ENCODE measurements at regions not wholly inside any gene's neighbourhood (a gene's known extent, or its start where the extent isn't known, plus 50 kb on each side); places are given as distances from the start of the nearest gene placed in this dataset.

DNA sequence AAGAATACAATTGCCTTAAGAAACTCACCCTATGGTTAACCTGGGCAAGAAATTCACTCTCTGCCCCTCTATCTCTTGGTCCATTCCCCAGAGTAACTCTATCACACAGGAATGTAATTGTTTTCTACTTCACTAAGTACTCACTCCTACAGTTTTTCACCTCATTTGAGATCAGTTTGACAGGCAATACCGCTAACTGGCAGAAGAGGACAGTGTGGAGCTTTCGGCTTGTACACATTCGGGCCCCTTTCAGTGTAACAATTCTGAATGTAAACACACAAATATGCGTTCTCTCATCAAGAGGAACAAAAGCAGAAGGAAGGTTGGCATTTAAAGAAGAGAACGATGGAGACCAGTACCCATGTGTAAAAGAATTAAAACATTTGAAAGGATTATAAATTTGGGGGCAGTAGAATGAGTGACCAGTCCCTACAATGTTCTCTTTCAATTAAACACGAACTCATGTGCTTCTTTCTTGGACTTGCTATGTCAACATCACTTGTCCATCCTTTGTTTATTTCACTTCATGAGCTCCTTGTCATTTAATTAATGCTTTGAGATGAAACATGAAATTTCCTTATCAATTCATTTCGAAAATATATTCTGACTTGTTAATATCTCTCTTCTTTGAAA, 188.5 kb upstream of the GRAMD2B start:
- Mint-ChIP-seq H3K4me3 (ENCODE audit: low read depth, unreplicated experiment) (no peak overlapping the region), H3K36me3 (ENCODE audit: insufficient read depth, unreplicated experiment) (no peaks in the 10 kb centered on the region), H3K4me1 (ENCODE audit: low read depth, unreplicated experiment) (no peaks in the 10 kb centered on the region), H3K27ac (ENCODE audit: unreplicated experiment) (no peak overlapping the region), H3K27me3 (ENCODE audit: unreplicated experiment) (no peaks in the 10 kb centered on the region), H3K9me3 (ENCODE audit: low read depth, unreplicated experiment) (no peaks in the 10 kb centered on the region)
- intact Hi-C loops (cut with micrococcal nuclease; ENCODE audit: unreplicated experiment), result no loop called here
- TF ChIP-seq, protein P1, sequence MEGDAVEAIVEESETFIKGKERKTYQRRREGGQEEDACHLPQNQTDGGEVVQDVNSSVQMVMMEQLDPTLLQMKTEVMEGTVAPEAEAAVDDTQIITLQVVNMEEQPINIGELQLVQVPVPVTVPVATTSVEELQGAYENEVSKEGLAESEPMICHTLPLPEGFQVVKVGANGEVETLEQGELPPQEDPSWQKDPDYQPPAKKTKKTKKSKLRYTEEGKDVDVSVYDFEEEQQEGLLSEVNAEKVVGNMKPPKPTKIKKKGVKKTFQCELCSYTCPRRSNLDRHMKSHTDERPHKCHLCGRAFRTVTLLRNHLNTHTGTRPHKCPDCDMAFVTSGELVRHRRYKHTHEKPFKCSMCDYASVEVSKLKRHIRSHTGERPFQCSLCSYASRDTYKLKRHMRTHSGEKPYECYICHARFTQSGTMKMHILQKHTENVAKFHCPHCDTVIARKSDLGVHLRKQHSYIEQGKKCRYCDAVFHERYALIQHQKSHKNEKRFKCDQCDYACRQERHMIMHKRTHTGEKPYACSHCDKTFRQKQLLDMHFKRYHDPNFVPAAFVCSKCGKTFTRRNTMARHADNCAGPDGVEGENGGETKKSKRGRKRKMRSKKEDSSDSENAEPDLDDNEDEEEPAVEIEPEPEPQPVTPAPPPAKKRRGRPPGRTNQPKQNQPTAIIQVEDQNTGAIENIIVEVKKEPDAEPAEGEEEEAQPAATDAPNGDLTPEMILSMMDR (IDR thresholded peaks at IDR 0.05; ENCODE audit: unreplicated experiment), result peak; percentile 59
- BruUV-seq (replicated peaks), result no TSS peak
- CTCF ChIA-PET, result interaction anchor here (0.5 kb wide), 1 partner anchor 861 kb away, joined by 3 read pairs; no protein-coding TSS in a partner anchor
- DNase-seq, result peak; percentile 54

DNA sequence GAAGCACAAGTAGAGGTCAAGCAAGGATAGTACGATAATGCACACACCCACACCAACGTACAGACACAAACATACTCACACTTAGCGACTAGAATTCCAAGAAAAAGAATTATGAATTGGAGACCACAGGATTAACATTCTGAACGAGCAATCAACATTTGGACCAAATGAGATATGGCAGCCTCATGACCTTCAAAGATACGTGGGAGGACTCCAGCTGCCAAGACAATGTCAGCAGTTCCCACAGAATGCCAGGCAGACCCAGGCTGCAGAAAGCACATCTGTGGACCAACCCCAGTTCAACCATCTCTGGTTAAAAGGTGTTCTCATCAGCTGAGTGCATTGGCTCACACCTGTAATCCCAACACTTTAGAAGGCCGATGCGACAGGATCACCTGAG, 187.6 kb upstream of the GRAMD2B start:
- intact Hi-C loops (cut with micrococcal nuclease; ENCODE audit: unreplicated experiment), result no loop called here
- Mint-ChIP-seq H3K9me3 (ENCODE audit: low read depth, unreplicated experiment) (no peaks in the 10 kb centered on the region), H3K36me3 (ENCODE audit: insufficient read depth, unreplicated experiment) (no peaks in the 10 kb centered on the region), H3K27me3 (ENCODE audit: unreplicated experiment) (no peaks in the 10 kb centered on the region), H3K27ac (ENCODE audit: unreplicated experiment) (no peak overlapping the region), H3K4me1 (ENCODE audit: low read depth, unreplicated experiment) (no peaks in the 10 kb centered on the region), H3K4me3 (ENCODE audit: low read depth, unreplicated experiment) (no peak overlapping the region)
- no TSS peak for BruUV-seq (replicated peaks)
- no peak for DNase-seq
- TF ChIP-seq, protein P1 (IDR thresholded peaks at IDR 0.05; ENCODE audit: unreplicated experiment), result no peak
- CTCF ChIA-PET, result no interaction called here

DNA sequence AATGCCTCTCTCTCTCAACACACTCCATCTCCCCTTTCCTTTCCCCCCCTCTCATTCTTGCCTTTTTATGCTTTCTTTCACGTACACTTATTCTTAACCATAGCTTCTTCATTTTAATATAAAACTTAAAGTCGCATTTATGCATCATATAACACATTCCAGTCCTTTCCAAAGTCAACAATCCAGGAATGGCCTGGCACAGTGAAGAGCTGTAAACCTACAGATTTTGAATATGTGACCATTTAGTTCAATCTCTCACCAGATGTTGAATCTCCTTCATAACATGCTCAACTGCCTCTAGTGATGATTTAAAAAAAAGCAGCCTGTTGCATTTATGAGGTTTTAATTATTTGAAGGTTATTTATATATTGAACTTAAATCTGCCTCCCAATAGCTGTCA, 186.2 kb upstream of the GRAMD2B start:
- Mint-ChIP-seq H3K36me3 (ENCODE audit: insufficient read depth, unreplicated experiment) (no peaks in the 10 kb centered on the region), H3K9me3 (ENCODE audit: low read depth, unreplicated experiment) (no peaks in the 10 kb centered on the region), H3K4me1 (ENCODE audit: low read depth, unreplicated experiment) (no peaks in the 10 kb centered on the region), H3K4me3 (ENCODE audit: low read depth, unreplicated experiment) (no peak overlapping the region), H3K27me3 (ENCODE audit: unreplicated experiment) (peaks cover 3% of the 10 kb centered on the region), H3K27ac (ENCODE audit: unreplicated experiment) (no peak overlapping the region)
- no peak for DNase-seq
- TF ChIP-seq, protein P1 (IDR thresholded peaks at IDR 0.05; ENCODE audit: unreplicated experiment), result no peak
- intact Hi-C loops (cut with micrococcal nuclease; ENCODE audit: unreplicated experiment), result no loop called here
- CTCF ChIA-PET, result interaction anchor here (0.6 to 0.7 kb wide), 2 partner anchors 27 to 1779 kb away, joined by 3 read pairs; no protein-coding TSS in a partner anchor
- BruUV-seq (replicated peaks), result no TSS peak

DNA sequence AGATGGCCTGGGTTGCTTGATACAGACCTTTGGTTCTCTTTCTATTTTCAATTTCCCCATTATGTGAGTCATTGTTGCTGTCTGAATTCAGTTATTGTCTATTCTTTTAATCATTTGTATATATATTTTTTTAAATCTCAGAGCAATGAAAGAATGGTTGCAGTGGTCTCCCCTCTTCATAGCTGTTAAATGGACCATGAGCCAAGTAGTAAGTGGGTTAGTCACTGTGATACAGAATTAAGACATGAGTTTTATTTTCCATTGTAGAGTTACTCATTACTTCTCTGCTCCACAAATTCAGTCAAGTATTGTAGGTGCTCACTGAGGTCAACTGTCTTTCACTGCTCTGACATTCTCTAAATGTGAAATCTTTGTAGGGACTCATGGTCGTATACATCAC, 174.6 kb upstream of the GRAMD2B start:
- H3K4me3 Mint-ChIP-seq (ENCODE audit: low read depth, unreplicated experiment), result no peak overlapping the region
- intact Hi-C loops (cut with micrococcal nuclease; ENCODE audit: unreplicated experiment), result no loop called here
- H3K9me3 Mint-ChIP-seq (ENCODE audit: low read depth, unreplicated experiment), result peaks cover 3% of the 10 kb centered on the region
- H3K4me1 Mint-ChIP-seq (ENCODE audit: low read depth, unreplicated experiment), result no peaks in the 10 kb centered on the region
- CTCF ChIA-PET, result no interaction called here
- no peaks in the 10 kb centered on the region for H3K36me3 Mint-ChIP-seq (ENCODE audit: insufficient read depth, unreplicated experiment)
- DNase-seq, result no peak
- H3K27me3 Mint-ChIP-seq (ENCODE audit: unreplicated experiment), result peaks cover under 1% of the 10 kb centered on the region
- TF ChIP-seq, protein P1 (IDR thresholded peaks at IDR 0.05; ENCODE audit: unreplicated experiment), result no peak
- H3K27ac Mint-ChIP-seq (ENCODE audit: unreplicated experiment), result no peak overlapping the region
- no TSS peak for BruUV-seq (replicated peaks)
